Neural crest cell (in vitro differentiated cells): ENCODE measurements at regions not wholly inside any gene's neighbourhood (a gene's known extent, or its start where the extent isn't known, plus 50 kb on each side); places are given as distances from the start of the nearest gene placed in this dataset.

Experiments used
- DNase-seq: peaks from one replicate; pipeline ENCODE4 v3.0.0; 2021; ENCODE audit warnings: low read depth, mixed read lengths, low spot score
- H3K27ac Mint-ChIP-seq: one replicate; pipeline ENCODE4 v1.8.0; 2021; ENCODE audit warnings: mild to moderate bottlenecking, mixed read lengths; ENCODE audit not compliant: unreplicated experiment
- H3K27me3 Mint-ChIP-seq: 2 replicates; pipeline ENCODE4 v1.8.0; 2021; ENCODE audit warnings: low read depth, mild to moderate bottlenecking, mixed read lengths
- H3K36me3 Mint-ChIP-seq: 2 replicates; pipeline ENCODE4 v1.8.0; 2021; ENCODE audit warnings: low read depth, mild to moderate bottlenecking, mixed read lengths
- H3K4me1 Mint-ChIP-seq: 2 replicates; pipeline ENCODE4 v1.8.0; 2021; ENCODE audit warnings: mixed read lengths
- H3K4me3 Mint-ChIP-seq: one replicate; pipeline ENCODE4 v1.8.0; 2021; ENCODE audit warnings: mild to moderate bottlenecking, mixed read lengths
- H3K9me3 Mint-ChIP-seq: 2 replicates; pipeline ENCODE4 v1.8.0; 2021; ENCODE audit warnings: mixed read lengths
- CTCF ChIP-seq: fragments of 200-600 bp; sonication (generic); conservative IDR thresholded peaks from 2 replicates; pipeline ENCODE4 v1.5.0; 2021; ENCODE audit warnings: antibody characterized with exemption, mild to moderate bottlenecking

- no peak for DNase-seq
- Mint-ChIP-seq H3K36me3 (no peaks in the 10 kb centered on the region), H3K27me3 (peaks cover 6% of the 10 kb centered on the region), H3K4me1 (no peaks in the 10 kb centered on the region), H3K9me3 (no peaks in the 10 kb centered on the region), H3K27ac (no peak overlapping the region), H3K4me3 (no peak overlapping the region)
- no peak for TF ChIP-seq CTCF
These were observed 84.9 kb downstream of the KIF4B start for GRCh38 chr5:155098433-155098832.

GRCh38 chr5:155101697-155102096 lies 88.1 kb downstream of the KIF4B start:
- Mint-ChIP-seq H3K9me3 (no peaks in the 10 kb centered on the region), H3K4me3 (no peak overlapping the region), H3K36me3 (no peaks in the 10 kb centered on the region), H3K4me1 (no peaks in the 10 kb centered on the region), H3K27ac (no peak overlapping the region), H3K27me3 (peaks cover 3% of the 10 kb centered on the region)
- no peak for DNase-seq
- no peak for TF ChIP-seq CTCF

- Mint-ChIP-seq H3K27ac (no peak overlapping the region), H3K4me3 (no peak overlapping the region), H3K4me1 (no peaks in the 10 kb centered on the region), H3K36me3 (no peaks in the 10 kb centered on the region), H3K27me3 (peaks cover 3% of the 10 kb centered on the region), H3K9me3 (no peaks in the 10 kb centered on the region)
- no peak for TF ChIP-seq CTCF
- no peak for DNase-seq
These were observed 89.6 kb downstream of the KIF4B start for GRCh38 chr5:155103146-155103545.

- Mint-ChIP-seq H3K27me3 (no peaks in the 10 kb centered on the region), H3K36me3 (no peaks in the 10 kb centered on the region), H3K4me3 (no peak overlapping the region), H3K9me3 (no peaks in the 10 kb centered on the region), H3K27ac (no peak overlapping the region), H3K4me1 (no peaks in the 10 kb centered on the region)
- TF ChIP-seq CTCF = no peak
- DNase-seq = no peak
These were observed 90.9 kb downstream of the KIF4B start for GRCh38 chr5:155104441-155104840.

GRCh38 chr5:155106221-155106620 lies 92.7 kb downstream of the KIF4B start:
- no peak for TF ChIP-seq CTCF
- H3K9me3 Mint-ChIP-seq = no peaks in the 10 kb centered on the region
- no peaks in the 10 kb centered on the region for H3K27me3 Mint-ChIP-seq
- H3K36me3 Mint-ChIP-seq = no peaks in the 10 kb centered on the region
- H3K27ac Mint-ChIP-seq = peak overlapping the region; percentile 10
- no peak overlapping the region for H3K4me3 Mint-ChIP-seq
- DNase-seq = no peak
- no peaks in the 10 kb centered on the region for H3K4me1 Mint-ChIP-seq

- no peaks in the 10 kb centered on the region for H3K27me3 Mint-ChIP-seq
- H3K9me3 Mint-ChIP-seq = no peaks in the 10 kb centered on the region
- H3K4me3 Mint-ChIP-seq = no peak overlapping the region
- DNase-seq = no peak
- no peak for TF ChIP-seq CTCF
- no peaks in the 10 kb centered on the region for H3K4me1 Mint-ChIP-seq
- peaks cover 4% of the 10 kb centered on the region for H3K36me3 Mint-ChIP-seq
- no peak overlapping the region for H3K27ac Mint-ChIP-seq
These were observed 100.3 kb downstream of the KIF4B start for GRCh38 chr5:155113888-155114287.
